HG03280 (cell line): ENCODE measurements at regions not wholly inside any gene's neighbourhood (a gene's known extent, or its start where the extent isn't known, plus 50 kb on each side); places are given as distances from the start of the nearest gene placed in this dataset.

Experiments used
- ATAC-seq: cut with Tn5 transposase; IDR thresholded peaks from one replicate; pipeline ENCODE4 v1.9.1; 2021; ENCODE audit warnings: mild to moderate bottlenecking, moderate library complexity; ENCODE audit not compliant: unreplicated experiment

GRCh38 chr3:194076475-194076874, 59.5 kb upstream of the HES1 start:
- ATAC-seq, result no peak

GRCh38 chr3:194077602-194078001, 58.3 kb upstream of the HES1 start:
- ATAC-seq, result no peak

GRCh38 chr3:194078045-194078821, 57.7 kb upstream of the HES1 start:
- ATAC-seq, result no peak

GRCh38 chr3:194079702-194080172, 56.2 kb upstream of the HES1 start:
- ATAC-seq, result no peak

GRCh38 chr3:194080436-194080835, 55.5 kb upstream of the HES1 start:
- ATAC-seq, result no peak

- ATAC-seq, result no peak
Measured at GRCh38 chr3:194080913-194081800, 54.8 kb upstream of the HES1 start.

GRCh38 chr3:194081826-194082225, 54.1 kb upstream of the HES1 start:
- ATAC-seq, result no peak

GRCh38 chr3:194082743-194083636, 53.0 kb upstream of the HES1 start:
- no peak for ATAC-seq

GRCh38 chr3:194083637-194084224, 52.2 kb upstream of the HES1 start:
- ATAC-seq, result peak; percentile 6

GRCh38 chr3:194084284-194084683, 51.7 kb upstream of the HES1 start:
- peak; percentile 94 for ATAC-seq
